OCI-LY1 (cell line): ENCODE measurements at regions not wholly inside any gene's neighbourhood (a gene's known extent, or its start where the extent isn't known, plus 50 kb on each side); places are given as distances from the start of the nearest gene placed in this dataset.

Source experiments
- H2AFZ ChIP-seq: fragments of 200-600 bp; sonication (generic), shearing (Covaris generic); 2 replicates; pipeline ENCODE4 v1.6.0; 2014; ENCODE audit warnings: antibody characterized with exemption, mild to moderate bottlenecking, low read length
- H3F3A ChIP-seq: fragments of 200-600 bp; sonication (generic), shearing (Covaris generic); 2 replicates; pipeline ENCODE4 v1.6.0; 2014; ENCODE audit warnings: mild to moderate bottlenecking, antibody characterized with exemption, low read length, moderate library complexity; ENCODE audit not compliant: insufficient read depth
- H3K27ac ChIP-seq: fragments of 200-600 bp; sonication (generic); 2 replicates; pipeline ENCODE4 v1.5.1; 2014; ENCODE audit warnings: low read length, mixed run types, mild to moderate bottlenecking, low read depth; ENCODE audit not compliant: poor library complexity, severe bottlenecking
- H3K27me3 ChIP-seq: fragments of 200-600 bp; sonication (generic); 2 replicates; pipeline ENCODE4 v1.6.0; 2014; ENCODE audit warnings: antibody characterized with exemption, mild to moderate bottlenecking, low read length, moderate library complexity; ENCODE audit not compliant: insufficient read depth
- H3K36me3 ChIP-seq: fragments of 200-600 bp; sonication (generic); 2 replicates; pipeline ENCODE4 v1.6.1; 2014; ENCODE audit warnings: mild to moderate bottlenecking, antibody characterized with exemption, low read length, moderate library complexity, mixed read lengths; ENCODE audit not compliant: insufficient read depth
- H3K4me1 ChIP-seq: fragments of 200-600 bp; sonication (generic); 2 replicates; pipeline ENCODE4 v1.5.1; 2014; ENCODE audit warnings: mild to moderate bottlenecking, low read length, moderate library complexity; ENCODE audit not compliant: insufficient read depth, severe bottlenecking
- H3K4me2 ChIP-seq: fragments of 200-600 bp; sonication (generic), shearing (Covaris generic); 2 replicates; pipeline ENCODE4 v1.6.1; 2014; ENCODE audit warnings: low read length
- H3K4me3 ChIP-seq: fragments of 200-600 bp; sonication (generic); 2 replicates; pipeline ENCODE4 v1.5.1; 2014; ENCODE audit warnings: low read length, low read depth, mild to moderate bottlenecking, mixed read lengths; ENCODE audit not compliant: poor library complexity, severe bottlenecking
- H3K79me2 ChIP-seq: fragments of 200-600 bp; shearing (Covaris generic); 2 replicates; pipeline ENCODE4 v1.6.1; 2016; ENCODE audit warnings: mixed run types, low read length, mixed read lengths; ENCODE audit not compliant: insufficient read depth
- H3K9ac ChIP-seq: fragments of 200-600 bp; sonication (generic), shearing (Covaris generic); 2 replicates; pipeline ENCODE4 v1.6.1; 2014; ENCODE audit warnings: mild to moderate bottlenecking, low read length, mixed read lengths
- H3K9me2 ChIP-seq: fragments of 200-600 bp; sonication (generic), shearing (Covaris generic); 2 replicates; pipeline ENCODE4 v1.6.1; 2014; ENCODE audit warnings: low read depth, mild to moderate bottlenecking, low read length, mixed read lengths
- H3K9me3 ChIP-seq: fragments of 200-600 bp; shearing (Covaris generic); 2 replicates; pipeline ENCODE4 v1.6.1; 2014; ENCODE audit warnings: low read length, mixed read lengths
- H4K20me1 ChIP-seq: fragments of 200-600 bp; sonication (generic), shearing (Covaris generic); 2 replicates; pipeline ENCODE4 v1.6.0; 2016; ENCODE audit warnings: mild to moderate bottlenecking, low read length; ENCODE audit not compliant: insufficient read depth
- EZH2 ChIP-seq: fragments of 200-600 bp; sonication (generic), shearing (Covaris generic); IDR thresholded peaks from 2 replicates; pipeline ENCODE4 v1.8.0; 2017; ENCODE audit warnings: borderline replicate concordance, mixed run types, mild to moderate bottlenecking, antibody characterized with exemption, low read length, moderate library complexity, mixed read lengths
- TF ChIP-seq, protein P1 (sequence below): fragments of 200-600 bp; sonication (generic), shearing (Covaris generic); IDR thresholded peaks from 2 replicates; pipeline ENCODE4 v1.5.1; 2017; ENCODE audit warnings: mild to moderate bottlenecking, antibody characterized with exemption, low read length, moderate library complexity, mixed read lengths

GRCh38 chr14:104295681-104296387 is 157.4 kb downstream of the KIF26A start:
- H3K27me3 ChIP-seq = no peaks in the 10 kb centered on the region
- H3F3A ChIP-seq = no peaks in the 10 kb centered on the region
- TF ChIP-seq, protein P1, sequence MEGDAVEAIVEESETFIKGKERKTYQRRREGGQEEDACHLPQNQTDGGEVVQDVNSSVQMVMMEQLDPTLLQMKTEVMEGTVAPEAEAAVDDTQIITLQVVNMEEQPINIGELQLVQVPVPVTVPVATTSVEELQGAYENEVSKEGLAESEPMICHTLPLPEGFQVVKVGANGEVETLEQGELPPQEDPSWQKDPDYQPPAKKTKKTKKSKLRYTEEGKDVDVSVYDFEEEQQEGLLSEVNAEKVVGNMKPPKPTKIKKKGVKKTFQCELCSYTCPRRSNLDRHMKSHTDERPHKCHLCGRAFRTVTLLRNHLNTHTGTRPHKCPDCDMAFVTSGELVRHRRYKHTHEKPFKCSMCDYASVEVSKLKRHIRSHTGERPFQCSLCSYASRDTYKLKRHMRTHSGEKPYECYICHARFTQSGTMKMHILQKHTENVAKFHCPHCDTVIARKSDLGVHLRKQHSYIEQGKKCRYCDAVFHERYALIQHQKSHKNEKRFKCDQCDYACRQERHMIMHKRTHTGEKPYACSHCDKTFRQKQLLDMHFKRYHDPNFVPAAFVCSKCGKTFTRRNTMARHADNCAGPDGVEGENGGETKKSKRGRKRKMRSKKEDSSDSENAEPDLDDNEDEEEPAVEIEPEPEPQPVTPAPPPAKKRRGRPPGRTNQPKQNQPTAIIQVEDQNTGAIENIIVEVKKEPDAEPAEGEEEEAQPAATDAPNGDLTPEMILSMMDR = no peak
- TF ChIP-seq EZH2 = no peak
- H3K9ac ChIP-seq = no peak overlapping the region
- H3K4me3 ChIP-seq = no peak overlapping the region
- H3K4me2 ChIP-seq = no peak overlapping the region
- no peak overlapping the region for H2AFZ ChIP-seq
- no peaks in the 10 kb centered on the region for H3K36me3 ChIP-seq
- no peaks in the 10 kb centered on the region for H3K9me2 ChIP-seq
- no peaks in the 10 kb centered on the region for H3K9me3 ChIP-seq
- H3K79me2 ChIP-seq = no peaks in the 10 kb centered on the region
- no peaks in the 10 kb centered on the region for H3K4me1 ChIP-seq
- no peak overlapping the region for H3K27ac ChIP-seq
- H4K20me1 ChIP-seq = no peaks in the 10 kb centered on the region

DNA sequence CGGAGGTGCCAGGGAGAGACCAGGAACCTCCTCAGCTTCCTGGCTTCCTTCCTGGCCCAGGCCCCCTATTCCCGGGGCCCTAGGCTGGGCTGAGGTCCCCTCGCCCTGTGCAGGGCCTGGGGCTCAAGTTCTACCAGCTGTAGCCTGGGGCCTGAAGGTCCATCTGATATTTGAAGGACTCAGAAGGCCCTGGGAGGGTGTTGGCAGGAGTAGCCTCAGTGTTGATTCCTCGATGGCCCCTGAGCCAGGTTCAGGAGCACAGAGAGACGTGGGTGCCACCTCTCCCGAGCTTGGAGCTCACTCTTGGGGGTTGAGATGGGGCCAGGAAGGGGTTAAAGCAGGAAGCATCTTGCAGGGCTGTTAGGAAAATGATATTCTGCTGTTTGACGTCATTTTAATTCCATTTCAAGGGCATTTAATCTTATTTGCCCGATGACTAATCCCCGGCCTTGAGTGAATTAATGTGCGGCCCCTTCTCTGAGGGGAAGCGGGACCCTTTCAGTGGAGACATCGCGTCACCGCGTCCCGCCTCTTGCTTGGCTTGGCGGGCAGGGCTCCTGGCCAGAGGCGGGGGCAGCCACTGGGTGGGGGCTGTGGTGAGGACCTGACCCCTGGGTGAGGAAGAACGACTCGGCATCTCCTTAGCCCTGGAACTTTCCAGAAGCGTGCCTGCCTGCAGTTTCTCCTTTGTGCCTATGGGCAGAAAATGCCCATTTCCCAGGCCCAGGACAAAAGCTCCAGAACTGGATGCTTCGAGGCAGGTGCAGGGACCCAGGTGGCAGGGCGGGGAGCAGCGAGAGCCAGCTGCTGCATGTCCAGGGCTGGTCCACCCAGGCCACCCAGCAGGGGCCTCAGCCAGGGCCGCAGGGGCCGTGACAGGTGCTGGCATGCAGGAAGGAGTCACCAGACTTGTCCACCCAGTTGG is 158.3 kb downstream of the KIF26A start:
- Histone ChIP-seq H4K20me1 (no peaks in the 10 kb centered on the region), H2AFZ (no peak overlapping the region), H3K4me1 (no peaks in the 10 kb centered on the region), H3K9me2 (no peaks in the 10 kb centered on the region), H3K9me3 (no peaks in the 10 kb centered on the region), H3K79me2 (no peaks in the 10 kb centered on the region), H3K4me3 (no peak overlapping the region), H3K4me2 (no peak overlapping the region), H3F3A (no peaks in the 10 kb centered on the region), H3K9ac (no peak overlapping the region), H3K36me3 (no peaks in the 10 kb centered on the region), H3K27me3 (no peaks in the 10 kb centered on the region), H3K27ac (no peak overlapping the region)
- TF ChIP-seq, protein P1 = no peak
- no peak for TF ChIP-seq EZH2

- H3K9me3 ChIP-seq = no peaks in the 10 kb centered on the region
- H3K27ac ChIP-seq = no peak overlapping the region
- H3F3A ChIP-seq = no peaks in the 10 kb centered on the region
- no peak for TF ChIP-seq EZH2
- TF ChIP-seq, protein P1 = no peak
- H3K4me3 ChIP-seq = no peak overlapping the region
- no peaks in the 10 kb centered on the region for H4K20me1 ChIP-seq
- H3K4me2 ChIP-seq = no peak overlapping the region
- no peaks in the 10 kb centered on the region for H3K79me2 ChIP-seq
- H3K9me2 ChIP-seq = no peaks in the 10 kb centered on the region
- no peak overlapping the region for H3K9ac ChIP-seq
- no peaks in the 10 kb centered on the region for H3K4me1 ChIP-seq
- no peak overlapping the region for H2AFZ ChIP-seq
- no peaks in the 10 kb centered on the region for H3K27me3 ChIP-seq
- H3K36me3 ChIP-seq = no peaks in the 10 kb centered on the region
Observed at GRCh38 chr14:104297313-104297704, 158.9 kb downstream of the KIF26A start.
